Thoracic aorta (tissue), 2 donors: ENCODE measurements at regions not wholly inside any gene's neighbourhood (a gene's known extent, or its start where the extent isn't known, plus 50 kb on each side); places are given as distances from the start of the nearest gene placed in this dataset.

Experiments
- ATAC-seq: fragments of 150-250 bp; one replicate; pipeline ENCODE4 v1.8.0; 2017; ENCODE audit warnings: low read depth; ENCODE audit not compliant: insufficient number of reproducible peaks, low FRiP score
- DNase-seq: peaks from one replicate; pipeline ENCODE4 v3.0.0-alpha.2; 2020; ENCODE audit warnings: low spot score
- H3K27ac ChIP-seq, 2 donors: fragments of 200-600 bp; sonication (generic); 1 replicate in 1 of 2; 2 replicates in 1 of 2; pipeline ENCODE4 v1.5.1; 2016; ENCODE audit warnings: mild to moderate bottlenecking in 2 of 2, moderate library complexity in 2 of 2
- H3K27me3 ChIP-seq: fragments of 200-600 bp; sonication (generic); replicated peaks from 2 replicates; pipeline ENCODE4 v1.6.0; 2016; ENCODE audit warnings: mild to moderate bottlenecking; ENCODE audit not compliant: insufficient read depth
- H3K36me3 ChIP-seq: fragments of 200-600 bp; sonication (generic); one replicate; pipeline ENCODE4 v1.5.1; 2016
- H3K4me1 ChIP-seq, 2 donors: fragments of 200-600 bp; sonication (generic); 1 replicate in 1 of 2; 2 replicates in 1 of 2; pipeline versions ENCODE4 v1.5.1 to v1.6.0; 2016; ENCODE audit warnings: low read depth in 2 of 2, mild to moderate bottlenecking in 1 of 2; ENCODE audit not compliant: control insufficient read depth in 1 of 2
- H3K4me3 ChIP-seq: fragments of 200-600 bp; sonication (generic); 2 replicates; pipeline ENCODE4 v1.5.1; 2016; ENCODE audit warnings: mild to moderate bottlenecking
- H3K9me3 ChIP-seq: fragments of 200-600 bp; sonication (generic); 2 replicates; pipeline ENCODE4 v1.5.1; 2016
- CTCF ChIP-seq: fragments of 200-600 bp; sonication (generic); IDR thresholded peaks from one replicate; pipeline ENCODE4 v1.5.1; 2019; ENCODE audit warnings: antibody characterized with exemption

GRCh38 chr13:82634946-82635345 is 1247.3 kb downstream of the SLITRK1 start:
- Histone ChIP-seq H3K36me3 (no peaks in the 10 kb centered on the region), H3K27ac (no peak overlapping the region), H3K27me3 (no peaks in the 10 kb centered on the region), H3K4me1 (no peaks in the 10 kb centered on the region), H3K9me3 (no peaks in the 10 kb centered on the region), H3K4me3 (no peak overlapping the region)
- DNase-seq, result no peak
- no peak for ATAC-seq
- TF ChIP-seq CTCF, result no peak

- Histone ChIP-seq H3K4me3 (no peak overlapping the region), H3K27ac (no peak overlapping the region), H3K9me3 (no peaks in the 10 kb centered on the region), H3K36me3 (no peaks in the 10 kb centered on the region), H3K27me3 (no peaks in the 10 kb centered on the region), H3K4me1 (peaks cover 0 to 3% of the 10 kb centered on the region in 2 donors)
- ATAC-seq (no peak), DNase-seq (no peak)
- no peak for TF ChIP-seq CTCF
These were observed 1255.1 kb downstream of the SLITRK1 start for GRCh38 chr13:82627183-82627582.

- ATAC-seq, result no peak
- Histone ChIP-seq H3K4me1 (peaks cover 0 to 3% of the 10 kb centered on the region in 2 donors), H3K27me3 (no peaks in the 10 kb centered on the region), H3K36me3 (no peaks in the 10 kb centered on the region), H3K4me3 (no peak overlapping the region), H3K27ac (no peak overlapping the region), H3K9me3 (no peaks in the 10 kb centered on the region)
- no peak for DNase-seq
- TF ChIP-seq CTCF, result no peak
These were observed 1256.6 kb downstream of the SLITRK1 start for GRCh38 chr13:82625717-82626116.

GRCh38 chr13:82615043-82615442 is 1267.2 kb downstream of the SLITRK1 start:
- Histone ChIP-seq H3K4me1 (no peaks in the 10 kb centered on the region), H3K27me3 (no peaks in the 10 kb centered on the region), H3K4me3 (no peak overlapping the region), H3K9me3 (no peaks in the 10 kb centered on the region), H3K36me3 (no peaks in the 10 kb centered on the region), H3K27ac (no peak overlapping the region)
- DNase-seq (no peak), ATAC-seq (no peak)
- TF ChIP-seq CTCF, result no peak

GRCh38 chr13:82614086-82614485 is 1268.2 kb downstream of the SLITRK1 start:
- Histone ChIP-seq H3K27ac (no peak overlapping the region), H3K27me3 (no peaks in the 10 kb centered on the region), H3K4me1 (no peaks in the 10 kb centered on the region), H3K36me3 (no peaks in the 10 kb centered on the region), H3K4me3 (no peak overlapping the region), H3K9me3 (no peaks in the 10 kb centered on the region)
- DNase-seq (no peak), ATAC-seq (no peak)
- TF ChIP-seq CTCF, result no peak
